HG03460 (cell line): ENCODE measurements at regions not wholly inside any gene's neighbourhood (a gene's known extent, or its start where the extent isn't known, plus 50 kb on each side); places are given as distances from the start of the nearest gene placed in this dataset.

Source experiments
- ATAC-seq: cut with Tn5 transposase; IDR thresholded peaks from one replicate; pipeline ENCODE4 v1.9.1; 2021; ENCODE audit not compliant: unreplicated experiment

DNA sequence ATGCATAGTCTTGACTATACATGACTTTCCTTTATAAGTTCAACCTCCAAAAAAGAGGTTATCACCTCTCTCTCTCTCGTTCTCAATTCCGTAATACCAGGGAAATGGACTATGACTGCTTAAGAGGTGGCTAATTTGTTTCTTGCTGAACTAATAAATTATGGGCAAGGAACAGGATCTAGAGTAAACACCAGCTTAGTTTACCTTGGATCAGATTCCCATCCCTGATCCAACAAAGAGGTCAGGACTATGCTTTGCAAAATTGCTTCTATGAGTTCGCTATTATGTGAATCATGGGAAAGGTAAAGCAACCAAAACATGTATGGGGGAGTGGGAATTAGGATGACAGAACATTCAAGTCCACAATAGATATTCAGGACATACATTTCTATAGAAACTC is 630.7 kb downstream of the HACE1 start:
- ATAC-seq, result no peak

DNA sequence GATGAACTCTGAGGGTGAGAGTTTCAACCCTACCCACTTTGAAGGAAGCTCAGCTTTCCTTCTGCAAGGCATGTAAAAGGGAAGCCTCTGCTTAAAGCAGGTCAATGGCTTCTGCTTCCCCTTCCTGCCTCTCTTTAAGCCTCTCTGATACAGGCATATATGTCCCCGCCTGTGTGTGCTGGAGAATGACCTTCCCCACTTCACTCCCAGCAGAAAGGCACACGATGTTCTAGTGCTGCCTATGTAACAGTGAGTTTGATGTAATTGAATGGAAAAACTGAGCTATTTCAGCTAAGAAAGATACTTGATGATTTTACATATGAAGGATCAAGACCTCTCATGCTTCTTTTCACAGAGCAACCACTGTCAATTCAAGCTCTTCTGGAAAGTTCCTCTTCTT is 632.2 kb downstream of the HACE1 start:
- ATAC-seq, result no peak

DNA sequence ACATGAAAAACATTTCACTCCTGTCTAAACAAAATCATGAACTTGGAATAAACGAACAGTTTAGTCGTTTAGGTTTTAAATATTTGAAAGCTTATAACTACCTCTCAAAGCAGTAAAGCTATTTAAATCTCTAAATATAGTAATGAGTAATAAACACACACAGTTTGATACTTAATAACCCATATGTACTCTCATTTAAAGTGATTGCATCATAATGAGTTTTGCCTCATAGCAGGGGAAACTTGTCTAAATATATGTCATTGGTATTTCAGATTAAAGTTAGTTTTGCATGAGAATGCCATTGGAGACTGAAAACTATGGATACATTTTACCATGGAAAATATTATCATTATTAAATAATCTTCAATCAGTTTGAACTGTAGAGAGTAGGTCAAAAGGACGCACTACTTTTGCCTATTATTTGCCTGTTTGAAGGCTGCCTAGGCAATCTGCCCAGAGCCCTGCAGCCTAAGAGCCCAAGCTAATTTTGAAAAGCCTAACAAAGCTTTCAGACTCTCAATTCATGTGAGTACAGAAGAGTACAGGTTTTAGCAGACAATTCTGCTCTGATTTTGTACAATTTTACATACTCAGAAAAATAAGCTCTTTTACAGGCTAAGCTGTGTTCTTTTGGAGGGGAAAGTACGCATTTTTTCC is 632.8 kb downstream of the HACE1 start:
- ATAC-seq, result no peak

DNA sequence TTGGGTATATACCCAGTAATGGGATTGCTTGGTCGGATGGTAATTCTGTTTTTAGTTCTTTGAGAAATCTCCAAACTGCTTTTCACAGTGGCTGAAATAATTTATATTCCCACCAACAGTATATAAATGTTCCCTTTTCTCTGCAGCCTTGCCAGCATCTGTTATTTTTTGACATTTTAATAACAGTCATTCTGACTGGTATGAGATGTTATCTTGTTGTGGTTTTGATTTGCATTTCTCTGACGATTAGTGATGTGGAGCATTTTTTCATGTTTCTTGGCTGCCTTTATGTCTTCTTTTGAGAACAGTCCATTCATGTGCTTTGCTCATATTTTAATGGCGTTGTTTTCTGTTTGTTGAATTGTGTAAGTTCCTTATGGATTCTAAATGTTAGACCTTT is 641.6 kb downstream of the HACE1 start:
- ATAC-seq, result no peak

DNA sequence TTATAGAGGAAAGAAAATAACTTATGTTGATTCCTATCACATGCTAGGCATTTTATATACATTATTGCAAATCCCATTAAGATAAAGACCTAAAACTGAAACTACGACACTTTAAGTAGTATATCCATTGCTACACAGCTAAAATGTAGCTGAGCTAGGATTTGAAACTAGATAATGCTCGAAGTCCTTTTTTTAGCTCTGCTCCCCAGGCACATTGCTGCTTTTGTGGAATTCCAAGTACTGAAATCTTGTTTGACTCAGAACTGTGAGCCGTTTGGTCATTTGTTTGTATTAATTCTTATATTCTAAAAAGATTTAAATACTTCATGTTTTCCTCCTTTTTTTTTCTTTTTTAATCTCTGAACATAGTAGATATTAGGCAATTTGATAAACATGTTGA is 644.8 kb downstream of the HACE1 start:
- ATAC-seq, result no peak

DNA sequence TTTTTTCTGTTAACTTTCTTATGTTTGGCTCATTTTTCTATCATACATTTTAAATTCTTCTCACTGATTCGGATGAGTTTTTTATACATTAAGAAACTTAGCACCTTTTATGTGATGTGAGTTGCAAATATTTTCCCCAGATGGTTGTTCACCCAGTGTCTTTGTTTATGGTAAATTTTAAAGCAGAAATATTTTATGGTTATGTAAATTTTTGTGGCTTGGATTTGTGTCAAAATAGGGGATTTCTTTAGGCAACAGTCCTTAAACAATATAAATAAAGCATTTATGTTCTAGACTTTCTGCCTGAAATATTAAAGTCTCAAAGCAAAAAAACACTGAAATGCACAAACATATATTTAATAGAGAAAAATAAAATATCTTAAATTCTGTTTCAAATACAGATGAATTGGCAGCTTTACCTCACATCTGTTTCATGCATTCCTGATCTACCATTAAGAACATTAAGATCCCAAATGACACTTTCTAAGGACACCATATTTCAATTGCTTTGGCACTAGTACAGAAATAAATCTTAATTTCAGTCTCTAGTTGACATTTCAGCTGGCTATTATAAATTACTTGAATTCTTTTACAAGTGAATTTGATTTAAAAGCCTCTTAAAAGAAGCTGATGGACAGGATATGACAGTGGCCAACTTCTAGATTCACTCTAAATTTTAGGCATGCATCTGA is 646.6 kb downstream of the HACE1 start:
- no peak for ATAC-seq

DNA sequence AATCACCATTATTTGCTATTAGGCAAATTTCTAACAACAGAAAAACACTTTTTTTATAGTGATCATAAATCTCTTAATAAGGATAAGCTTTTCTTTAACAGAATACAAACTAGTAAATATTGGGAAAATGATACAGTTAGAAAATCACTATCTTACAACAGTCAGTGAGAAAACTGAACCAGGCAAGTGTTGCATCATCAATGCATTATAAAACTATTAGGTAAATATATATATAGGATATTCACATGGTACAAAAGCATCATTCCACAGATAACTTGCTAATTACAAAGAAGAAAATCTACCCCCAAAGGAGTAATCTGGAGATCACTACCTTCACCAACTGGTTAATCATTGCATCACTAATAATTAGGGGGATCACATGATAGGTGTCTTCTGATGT is 652.1 kb downstream of the HACE1 start:
- ATAC-seq, result no peak

DNA sequence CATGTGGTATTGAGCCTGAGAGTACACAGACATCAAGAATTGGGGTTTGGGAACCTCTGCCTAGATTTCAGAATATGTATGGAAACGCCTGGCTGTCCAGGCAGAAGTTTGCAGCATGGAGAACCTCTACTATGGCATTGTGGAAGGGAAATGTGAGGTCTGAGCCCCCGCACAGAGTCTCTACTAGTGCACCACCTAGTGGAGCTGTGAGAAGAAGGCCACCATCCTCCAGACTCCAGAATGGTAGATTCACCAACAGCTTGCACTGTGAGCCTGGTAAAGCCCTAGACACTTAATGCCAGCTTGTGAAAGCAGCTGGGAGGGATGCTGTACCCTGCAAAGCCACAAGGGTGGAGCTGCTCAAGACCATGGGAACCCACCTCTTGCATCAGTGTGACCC is 658.2 kb downstream of the HACE1 start:
- ATAC-seq, result no peak

DNA sequence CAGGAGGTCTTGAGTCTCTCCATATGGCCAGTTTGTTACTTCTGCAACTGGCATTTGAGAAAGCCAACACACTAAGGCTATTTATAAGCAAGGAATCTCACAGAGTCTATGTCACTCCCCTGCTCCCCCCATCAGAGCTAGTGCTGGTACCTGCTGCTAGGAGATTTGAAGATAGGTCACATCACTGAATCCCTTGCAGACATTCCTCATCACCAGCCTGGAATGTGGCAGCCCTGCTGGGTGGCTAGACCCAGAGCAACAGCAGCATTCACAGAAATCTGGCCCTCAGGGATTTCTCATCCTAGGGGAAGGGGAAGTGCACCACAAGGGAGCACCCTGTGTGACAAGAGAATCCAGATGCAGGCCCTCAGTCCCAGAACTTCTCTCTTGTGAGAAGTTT is 672.1 kb downstream of the HACE1 start:
- no peak for ATAC-seq

DNA sequence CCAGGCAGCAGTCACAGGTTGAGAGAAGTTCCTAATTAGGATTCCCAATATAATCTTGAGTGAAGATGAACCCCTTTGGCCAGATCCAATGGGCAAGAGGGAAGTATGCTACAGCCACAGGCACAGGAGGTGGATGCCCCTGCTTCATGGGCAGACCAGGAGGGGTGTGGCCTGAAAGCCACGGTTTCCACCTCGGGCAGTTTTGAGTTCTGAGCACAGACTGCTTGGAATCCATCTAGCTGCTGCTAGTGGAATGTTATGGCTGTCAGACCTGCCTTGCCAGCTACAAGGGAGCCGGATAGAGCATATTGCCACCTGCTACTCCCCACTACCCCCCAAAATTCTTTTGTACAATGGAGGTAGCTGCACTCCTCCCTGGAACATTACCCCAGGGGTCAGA is 672.9 kb downstream of the HACE1 start:
- ATAC-seq, result no peak

DNA sequence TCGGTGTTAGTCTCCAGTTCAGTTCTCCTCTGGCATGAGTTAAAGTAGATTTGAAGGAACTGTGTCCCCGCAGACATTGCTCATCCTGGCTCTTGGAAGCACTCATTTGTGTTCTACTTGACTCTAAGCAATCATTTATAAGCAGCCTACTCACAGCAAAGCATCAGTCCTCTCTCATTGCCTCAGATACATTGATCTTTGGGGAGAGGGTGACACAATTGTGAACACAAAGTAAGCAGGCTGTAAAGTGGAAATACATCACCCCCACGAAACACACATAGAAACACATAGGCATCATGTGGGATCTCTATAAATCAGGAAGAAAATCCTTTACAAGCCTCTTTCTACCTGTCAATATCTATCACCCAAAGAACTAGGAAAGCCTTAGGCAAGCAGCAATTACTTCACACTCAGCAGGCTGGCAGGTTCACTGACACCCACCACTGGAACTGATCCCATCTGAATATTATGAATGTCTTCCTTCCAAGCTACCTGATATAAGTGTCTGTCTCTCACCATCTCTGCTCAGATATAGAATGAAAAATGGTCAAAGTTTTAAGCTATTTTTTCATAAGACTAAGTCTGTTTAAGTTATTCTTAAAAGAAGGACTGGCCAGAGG is 675.8 kb downstream of the HACE1 start:
- no peak for ATAC-seq

DNA sequence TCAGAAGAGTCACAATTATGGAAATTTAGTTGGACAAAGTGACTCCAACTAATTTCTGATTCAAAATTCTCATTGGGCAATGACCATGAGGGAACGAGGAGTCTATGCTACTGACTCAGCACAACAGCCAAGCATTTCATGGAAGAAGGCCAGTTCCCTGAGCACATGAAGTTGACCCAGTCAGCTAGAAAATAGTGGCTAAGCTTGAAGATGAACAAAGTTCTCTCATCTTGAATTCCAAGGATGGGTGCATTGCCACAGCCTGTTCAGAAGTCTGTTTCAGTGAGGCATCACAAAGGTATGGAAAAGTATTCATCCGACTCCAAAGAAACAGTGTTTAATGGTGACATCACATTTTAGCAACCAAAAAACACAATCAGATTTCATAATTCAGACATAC is 676.9 kb downstream of the HACE1 start:
- no peak for ATAC-seq

DNA sequence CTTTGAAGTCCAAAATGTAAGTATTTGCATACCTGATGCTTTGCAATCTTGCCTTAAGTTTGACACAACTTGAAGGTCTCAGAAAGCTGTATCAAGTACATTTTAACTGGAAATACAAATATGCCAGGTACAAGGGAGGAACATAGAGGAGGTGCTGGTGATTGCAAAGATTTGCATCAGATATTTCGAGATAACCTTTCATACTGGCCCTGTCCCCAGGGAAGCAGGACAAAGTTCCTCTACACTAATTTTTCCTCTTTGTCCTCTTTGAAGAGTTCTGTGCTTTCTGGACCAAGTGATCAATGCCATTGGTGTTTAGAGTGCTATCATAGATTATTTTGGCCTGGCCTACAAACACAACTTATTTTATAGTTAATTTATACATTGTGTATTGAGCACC is 686.1 kb downstream of the HACE1 start:
- ATAC-seq, result no peak

DNA sequence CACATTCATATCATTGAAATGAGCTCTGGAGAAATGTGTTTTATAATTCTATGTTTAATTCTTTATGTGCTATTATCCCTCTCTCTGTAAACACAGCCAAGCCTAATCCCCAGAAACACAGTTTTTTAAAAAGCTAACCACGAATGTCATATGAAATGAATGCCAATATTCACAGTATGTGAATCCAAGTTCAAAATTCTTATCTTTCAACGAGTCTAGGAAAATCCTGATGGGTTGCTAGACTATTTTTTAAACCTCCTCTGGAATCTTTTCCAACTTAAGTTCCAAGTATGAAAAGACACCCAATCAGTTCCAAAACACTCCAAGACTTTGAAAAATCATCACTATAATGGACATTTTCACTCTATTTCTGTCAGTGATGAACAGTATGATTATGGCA is 689.3 kb downstream of the HACE1 start:
- no peak for ATAC-seq

DNA sequence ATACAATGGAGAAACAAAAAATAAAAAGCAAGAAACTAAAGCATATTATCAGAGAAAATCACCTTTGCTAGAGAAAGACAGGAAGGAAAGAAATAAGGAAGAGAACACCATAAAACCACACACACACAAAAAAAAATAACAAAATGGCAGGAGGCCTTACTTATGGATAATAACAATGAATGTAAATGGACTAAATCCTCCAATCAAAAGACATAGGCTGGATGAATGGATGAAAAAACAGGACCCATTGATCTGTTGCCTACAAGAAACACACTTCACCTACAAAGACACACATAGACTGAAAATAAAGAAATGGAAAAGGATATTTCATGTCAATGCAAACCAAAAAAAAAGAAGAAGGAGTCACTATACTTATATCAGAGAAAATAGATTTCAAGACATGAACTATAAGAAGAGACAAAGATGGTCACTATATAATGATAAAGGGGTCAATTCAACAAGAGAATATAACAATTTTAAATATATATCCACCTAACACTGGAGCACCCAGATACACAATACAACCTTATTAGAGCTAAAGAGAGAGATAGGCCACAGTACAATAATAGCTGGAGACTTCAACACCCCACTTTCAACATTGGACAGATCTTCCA is 693.6 kb downstream of the HACE1 start:
- no peak for ATAC-seq

DNA sequence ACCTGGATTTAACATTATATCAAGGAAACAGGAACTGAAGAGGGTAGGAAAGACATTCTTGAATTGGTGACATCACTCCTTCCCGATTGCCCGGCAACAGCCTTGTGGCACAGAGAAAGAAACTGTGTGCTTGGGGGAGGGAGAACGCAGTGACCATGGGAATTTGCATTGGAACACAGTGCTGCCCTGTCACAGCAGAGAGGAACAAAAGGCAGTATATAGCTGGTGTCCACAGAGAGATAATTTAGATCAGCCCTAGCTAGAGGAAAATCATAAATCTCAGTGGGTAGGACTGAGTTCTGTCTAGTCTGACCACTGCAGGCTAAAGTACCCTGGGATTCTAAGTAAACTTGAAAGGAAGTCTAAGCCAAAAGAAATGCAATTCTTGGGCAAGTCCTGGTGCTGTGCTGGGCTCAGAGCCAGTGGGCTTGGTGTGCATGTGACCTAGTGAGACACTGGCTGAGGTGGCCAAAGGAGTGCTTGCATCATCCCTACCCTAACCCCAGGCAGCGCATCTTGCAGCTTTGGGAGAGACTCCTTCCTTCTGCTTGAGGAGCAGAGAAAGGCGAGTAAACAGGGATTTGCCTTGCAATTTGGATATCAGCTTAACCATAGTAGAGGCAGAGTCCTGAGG is 697.6 kb downstream of the HACE1 start:
- ATAC-seq, result no peak

DNA sequence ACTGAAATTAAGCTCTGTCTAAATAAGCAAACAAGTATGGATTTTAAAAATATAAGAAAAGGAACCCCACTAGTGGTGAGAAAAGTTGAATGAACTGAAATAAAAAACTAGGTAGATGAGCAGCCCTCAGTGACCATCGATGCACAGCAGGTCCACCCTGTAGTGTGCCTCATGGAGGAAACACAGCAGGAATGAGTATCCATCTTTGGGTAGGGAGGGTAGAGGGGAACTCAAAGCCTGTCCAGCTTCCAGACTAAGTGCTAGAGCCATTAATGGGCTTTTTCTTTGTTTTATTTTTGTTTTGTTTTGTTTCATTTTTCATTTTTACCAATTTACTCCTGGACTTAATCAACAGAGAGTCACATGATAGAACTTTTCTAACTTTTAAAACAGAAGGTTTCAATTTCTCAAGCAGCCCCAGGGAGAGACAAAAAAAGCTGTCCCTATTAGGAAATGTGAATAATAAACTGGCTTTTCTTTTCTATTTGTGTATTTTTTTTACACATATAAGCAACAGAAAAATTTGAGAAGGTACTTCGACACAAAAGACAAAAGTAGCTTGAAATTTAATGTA is 700.6 kb downstream of the HACE1 start:
- no peak for ATAC-seq

DNA sequence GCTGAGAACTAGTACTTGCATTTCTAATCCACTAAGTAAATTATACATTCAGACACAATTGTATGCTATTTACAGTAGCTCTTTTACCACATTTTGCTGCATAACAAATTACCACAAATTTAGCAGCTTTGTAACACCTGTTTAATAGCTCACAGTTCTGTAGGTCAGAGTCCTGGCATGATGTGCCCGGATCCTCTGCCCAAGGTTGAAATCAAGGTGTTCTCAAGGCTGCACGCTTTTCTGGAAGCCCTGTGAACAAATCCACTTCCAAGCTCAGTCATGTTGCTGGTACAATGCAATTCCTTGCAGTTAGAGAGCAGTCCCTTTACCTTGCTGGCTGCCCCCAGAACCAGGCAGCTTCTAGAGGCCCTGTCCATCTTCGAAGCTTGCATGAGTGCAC is 716.0 kb downstream of the HACE1 start:
- no peak for ATAC-seq

DNA sequence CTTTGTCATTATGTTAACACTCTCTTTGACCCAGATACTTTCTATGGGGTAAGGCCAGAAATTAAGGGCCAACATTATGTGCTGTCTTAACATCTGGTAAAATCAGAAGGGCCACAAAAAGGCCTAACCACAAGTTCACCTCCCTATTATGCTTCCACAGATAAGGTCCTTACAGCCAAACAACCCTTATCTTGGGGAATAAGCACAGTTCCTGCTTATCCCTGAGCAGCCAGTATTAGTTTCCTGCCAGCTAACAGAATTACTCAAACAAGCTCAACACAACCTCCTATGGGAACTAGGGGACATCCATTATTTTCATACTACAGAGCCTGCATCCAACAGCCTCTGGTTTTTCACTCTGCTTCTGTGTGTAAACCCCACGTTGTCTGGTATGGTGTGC is 724.8 kb downstream of the HACE1 start:
- ATAC-seq, result no peak

DNA sequence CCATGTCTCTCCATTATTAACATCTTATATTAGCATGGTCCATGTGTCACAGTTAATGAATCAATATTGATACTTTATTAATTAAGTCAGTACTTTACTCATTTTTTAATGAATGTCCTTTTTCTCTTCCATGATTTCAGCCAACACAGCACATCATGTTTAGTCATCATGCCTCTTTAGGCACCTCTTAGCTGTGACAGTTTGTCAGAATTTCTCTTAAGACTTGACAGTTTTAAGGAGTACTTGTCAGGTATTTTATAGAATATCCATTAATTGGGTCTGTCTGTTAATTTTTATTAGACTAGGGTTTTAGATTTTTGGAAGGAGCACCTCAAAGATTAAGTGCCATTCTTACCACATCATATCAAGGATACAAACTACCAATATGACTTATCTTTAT is 729.4 kb downstream of the HACE1 start:
- no peak for ATAC-seq

DNA sequence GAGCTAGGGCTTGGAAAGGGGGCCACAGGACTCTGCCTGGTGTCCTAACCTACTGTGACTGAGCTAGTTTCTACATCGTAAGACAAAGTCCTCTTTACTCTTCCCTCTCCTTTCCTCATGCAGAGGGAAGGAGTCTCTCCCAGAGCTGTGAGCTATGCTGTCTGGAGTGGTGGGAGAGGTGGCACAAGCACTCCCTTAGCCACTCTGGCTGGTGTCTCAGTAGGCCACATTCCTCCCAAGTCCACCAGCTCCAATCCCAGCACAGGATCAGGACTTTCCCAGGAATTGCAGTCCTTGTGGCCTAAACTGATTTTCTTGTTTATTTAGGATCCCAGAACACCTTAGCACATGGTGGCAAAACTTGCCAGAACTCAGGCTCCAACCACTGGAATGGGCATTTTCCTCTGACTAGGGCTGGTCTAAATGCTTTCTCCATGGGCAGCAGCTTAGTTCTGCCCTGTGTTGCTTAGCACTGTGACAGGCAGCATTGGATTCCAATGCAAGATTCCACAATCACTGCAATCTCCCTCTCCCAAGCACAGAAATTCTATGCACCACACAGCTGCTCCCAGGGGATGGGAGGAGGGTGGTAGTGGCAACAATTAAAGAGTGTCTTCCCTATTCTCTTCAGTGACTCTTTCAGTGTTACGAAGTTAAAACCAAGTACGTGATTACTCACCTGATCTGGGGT is 733.3 kb downstream of the HACE1 start:
- ATAC-seq, result no peak
